Right ventricle myocardium superior (tissue), 1 donor: ENCODE measurements at regions not wholly inside any gene's neighbourhood (a gene's known extent, or its start where the extent isn't known, plus 50 kb on each side); places are given as distances from the start of the nearest gene placed in this dataset.

Source experiments
- ATAC-seq: fragments of 200-7000 bp; cut with Tn5 transposase; one replicate; pipeline ENCODE4 v1.9.1; 2020; ENCODE audit warnings: mild to moderate bottlenecking; ENCODE audit not compliant: poor library complexity
- DNase-seq: peaks from one replicate; pipeline ENCODE4 v3.0.0-alpha.2; 2020
- intact Hi-C: fragments of 100-400 bp; cut with DNase I; formaldehyde crosslinking; loops from one replicate; pipeline ENCODE4 v1.11.2; 2022
- donor health status: DM: no; HTN: yes; CAD: no; lungs with severe emphysema.

- no peak for DNase-seq
- intact Hi-C loops, result no loop called here
- no peak for ATAC-seq
Observed at GRCh38 chr4:64551125-64551524, 141.9 kb upstream of the TECRL start.

DNA sequence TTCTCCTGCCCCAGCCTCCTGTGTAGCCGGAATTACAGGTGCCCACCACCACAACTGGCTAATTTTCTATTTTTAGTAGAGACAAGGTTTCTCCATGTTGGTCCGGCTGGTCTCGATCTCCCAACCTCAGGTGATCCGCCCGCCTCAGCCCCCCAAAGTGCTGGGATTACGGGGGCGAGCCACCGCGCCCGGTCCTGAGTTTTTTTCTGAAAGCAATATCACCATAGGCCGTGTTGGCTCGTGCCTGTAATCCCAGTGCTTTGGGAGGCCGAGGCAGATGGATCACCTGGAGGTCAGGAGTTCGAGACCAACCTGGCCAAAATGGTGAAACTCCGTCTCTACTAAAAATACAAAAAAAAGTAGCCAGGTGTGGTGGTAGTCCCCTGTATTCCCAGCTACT lies 136.3 kb upstream of the TECRL start:
- ATAC-seq (no peak), DNase-seq (no peak)
- intact Hi-C loops, result no loop called here

GRCh38 chr4:64539234-64539849 lies 130.1 kb upstream of the TECRL start:
- DNase-seq, result no peak
- intact Hi-C loops, result loop anchor here (10.0 kb wide), 1 partner anchor 135 kb away; the partner anchor contains the start of gene TECRL

GRCh38 chr4:64538219-64538618 lies 129.0 kb upstream of the TECRL start:
- intact Hi-C loops, result loop anchor here (10.0 kb wide), 1 partner anchor 133 kb away; the partner anchor contains the start of gene TECRL
- ATAC-seq (no peak), DNase-seq (no peak)

More at GRCh38 chr4:64539234-64539849, 130.1 kb upstream of the TECRL start:
- peak; percentile 86 for ATAC-seq

DNA sequence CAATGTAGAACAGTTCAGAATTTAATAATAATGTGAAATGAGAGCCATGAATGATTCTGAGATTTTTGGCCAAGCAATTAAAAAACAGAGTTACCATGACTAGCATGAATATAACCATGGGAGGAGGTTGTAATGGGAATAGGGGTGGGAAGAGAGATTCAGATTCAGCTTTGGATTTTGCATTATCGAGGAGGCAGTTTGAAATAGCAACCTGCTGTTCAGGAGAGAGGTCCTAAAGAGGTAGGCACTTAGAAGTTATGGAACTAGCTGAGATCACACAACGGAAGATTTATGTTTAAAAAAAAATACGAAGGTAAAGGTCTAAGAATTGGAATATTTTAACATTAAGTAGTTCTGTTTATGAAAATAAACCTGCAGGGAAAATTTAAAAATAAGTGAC lies 124.4 kb upstream of the TECRL start:
- ATAC-seq, result peak; percentile 53
- intact Hi-C loops, result loop anchor here (10.0 kb wide), 1 partner anchor 129 kb away; the partner anchor contains the start of gene TECRL

DNA sequence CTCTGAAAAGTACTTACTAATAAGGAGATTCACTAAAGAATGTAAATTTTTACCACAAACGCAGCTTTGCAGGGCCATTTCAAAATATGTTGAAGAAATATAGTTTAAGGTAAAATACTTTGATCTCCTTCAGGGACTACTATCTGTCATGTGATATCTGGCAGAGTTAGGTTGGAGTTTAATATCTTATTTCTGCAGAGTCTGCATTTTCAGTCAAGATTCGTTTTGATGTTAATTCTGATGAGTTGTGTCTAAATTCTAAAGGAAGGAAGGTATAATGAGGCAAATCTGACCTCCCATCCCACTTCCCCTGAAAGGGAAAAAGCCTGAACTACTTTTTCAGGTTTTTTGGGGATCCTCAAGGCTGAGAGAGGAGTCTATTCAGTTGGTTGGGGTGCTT lies 123.9 kb upstream of the TECRL start:
- no peak for DNase-seq
- intact Hi-C loops, result loop anchor here (10.0 kb wide), 1 partner anchor 128 kb away; the partner anchor contains the start of gene TECRL
- no peak for ATAC-seq

More for the DNA sequence above, 124.4 kb upstream of the TECRL start:
- no peak for DNase-seq

DNA sequence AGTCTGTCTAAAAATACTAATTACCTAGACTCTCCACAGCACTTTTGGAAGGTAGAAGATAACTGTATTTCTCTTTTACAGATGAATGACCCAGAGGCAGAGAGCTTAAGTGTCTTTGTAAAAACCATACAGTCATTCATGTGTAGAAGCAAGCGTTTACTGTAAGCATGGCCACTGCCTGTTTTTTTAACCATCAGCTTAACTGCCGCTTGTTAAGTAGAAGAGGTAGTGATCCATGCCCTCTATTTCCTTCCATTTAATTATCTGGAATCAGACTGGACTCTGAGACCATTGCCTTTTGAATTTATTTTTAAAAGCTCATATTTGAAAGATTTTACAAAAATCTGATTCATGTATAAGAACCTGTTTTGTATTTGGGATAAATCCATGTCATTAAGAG lies 111.2 kb upstream of the TECRL start:
- no peak for ATAC-seq
- intact Hi-C loops, result no loop called here
- no peak for DNase-seq

GRCh38 chr4:64518600-64518999 lies 109.3 kb upstream of the TECRL start:
- DNase-seq, result no peak
- no peak for ATAC-seq
- intact Hi-C loops, result no loop called here

GRCh38 chr4:64516176-64516575 lies 106.9 kb upstream of the TECRL start:
- no peak for DNase-seq
- no peak for ATAC-seq
- intact Hi-C loops, result no loop called here

DNA sequence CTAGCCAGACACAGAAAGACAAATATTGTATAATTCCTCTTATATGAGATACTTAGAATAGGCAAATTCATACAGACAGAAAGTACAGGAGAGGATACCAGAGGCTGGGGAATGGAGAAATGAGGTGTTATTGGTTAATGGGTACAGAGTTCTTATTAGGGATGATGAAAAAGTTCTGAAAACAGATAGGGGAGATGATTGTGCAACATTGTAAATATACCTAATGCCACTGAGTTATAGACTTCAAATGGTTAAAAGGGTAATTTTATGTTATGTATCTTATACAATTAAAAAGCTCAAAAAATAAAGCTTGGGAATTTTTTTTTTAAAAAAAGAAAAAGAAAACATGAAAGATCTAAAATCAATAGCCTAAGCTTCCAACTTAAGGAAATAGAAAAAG lies 98.8 kb upstream of the TECRL start:
- ATAC-seq (no peak), DNase-seq (no peak)
- intact Hi-C loops, result no loop called here

GRCh38 chr4:64503945-64504675 lies 94.9 kb upstream of the TECRL start:
- ATAC-seq (peak; percentile 60), DNase-seq (no peak)
- intact Hi-C loops, result no loop called here

GRCh38 chr4:64503416-64503815 lies 94.2 kb upstream of the TECRL start:
- ATAC-seq (peak; percentile 84), DNase-seq (no peak)
- intact Hi-C loops, result no loop called here

GRCh38 chr4:64497491-64497890 lies 88.2 kb upstream of the TECRL start:
- ATAC-seq (no peak), DNase-seq (no peak)
- intact Hi-C loops, result no loop called here

DNA sequence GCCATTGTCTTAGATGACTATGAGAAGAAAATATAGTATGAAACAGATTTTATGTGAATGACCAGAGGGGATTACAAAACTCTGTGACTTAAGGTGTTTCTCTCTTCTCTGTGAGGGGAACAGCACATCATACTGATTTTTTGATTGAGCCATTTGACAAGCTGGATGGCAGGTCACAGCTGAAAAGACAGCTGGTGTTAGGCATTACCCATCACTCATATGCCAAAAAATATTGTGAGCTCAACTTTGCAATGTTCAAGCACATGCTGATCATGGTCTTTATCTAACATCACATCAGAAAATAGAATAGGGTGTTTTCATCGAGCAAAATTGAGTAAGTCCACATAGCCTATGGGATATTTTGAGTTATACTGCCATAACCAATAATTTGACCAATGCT lies 86.7 kb upstream of the TECRL start:
- ATAC-seq, result no peak
- intact Hi-C loops, result no loop called here

GRCh38 chr4:64489628-64490027 lies 80.4 kb upstream of the TECRL start:
- no peak for DNase-seq
- ATAC-seq, result peak; percentile 40
- intact Hi-C loops, result loop anchor here (5.0 kb wide), 1 partner anchor 72 kb away; no protein-coding TSS in a partner anchor

More for the DNA sequence above, 86.7 kb upstream of the TECRL start:
- DNase-seq, result no peak

DNA sequence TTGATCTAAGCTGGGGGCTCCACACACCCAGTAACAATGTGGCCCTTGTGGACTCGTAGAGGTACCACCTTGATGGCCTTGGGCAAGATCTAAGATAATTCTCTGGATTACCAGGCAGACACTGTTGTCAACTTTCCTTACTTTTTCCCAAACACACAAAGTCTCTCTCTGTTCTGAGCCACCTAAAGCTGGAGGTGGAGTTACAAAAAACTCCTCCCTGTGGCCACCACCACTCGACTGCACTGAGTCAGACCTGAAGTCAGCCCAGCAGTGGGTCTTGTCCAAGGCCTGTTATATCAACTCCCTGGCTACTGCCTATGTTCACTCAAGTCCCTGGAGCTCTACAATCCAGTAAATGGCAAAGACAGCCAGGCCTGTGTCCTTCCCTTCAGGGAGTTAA lies 70.1 kb upstream of the TECRL start:
- ATAC-seq (no peak), DNase-seq (no peak)
- intact Hi-C loops, result no loop called here

DNA sequence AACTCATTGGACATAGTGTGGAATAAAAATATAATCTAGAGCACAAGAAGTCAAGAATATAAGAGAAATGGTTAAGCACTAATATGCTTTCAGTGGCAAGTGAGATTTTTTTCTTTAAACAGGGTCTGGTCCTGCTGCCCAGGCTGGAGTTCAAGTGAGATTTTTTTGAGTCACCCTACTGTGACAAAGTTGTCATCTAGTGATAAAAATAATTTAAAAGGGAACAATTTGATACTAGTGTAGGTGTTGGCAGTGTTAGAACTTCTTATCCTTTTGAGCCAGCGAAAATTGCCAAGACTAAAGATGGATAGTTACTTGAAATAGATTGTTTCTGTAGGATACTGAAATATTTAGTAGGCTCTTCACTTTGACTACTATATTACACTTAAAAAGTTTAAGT lies 67.9 kb upstream of the TECRL start:
- no peak for DNase-seq
- ATAC-seq, result peak; percentile 66
- intact Hi-C loops, result no loop called here

DNA sequence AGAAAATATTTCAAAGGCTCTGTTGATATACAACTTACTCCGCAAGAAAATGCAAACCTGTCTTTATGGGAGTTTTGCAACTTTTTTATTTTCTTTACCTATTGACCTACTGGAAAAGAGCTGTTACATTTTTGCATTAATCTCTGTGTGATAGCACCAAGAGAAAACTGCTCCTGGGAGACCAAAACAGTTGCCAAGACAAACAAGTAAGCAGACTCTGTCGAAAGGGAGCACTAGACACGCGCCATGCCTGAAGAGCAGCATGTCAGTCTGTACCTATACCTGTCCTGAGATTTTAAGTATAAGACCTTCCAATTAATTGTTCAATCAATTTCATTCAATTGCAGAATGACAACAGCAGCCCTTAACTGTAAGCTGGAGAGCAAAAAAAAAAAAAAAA lies 56.0 kb upstream of the TECRL start:
- no peak for DNase-seq
- ATAC-seq, result peak; percentile 85
- intact Hi-C loops, result no loop called here

DNA sequence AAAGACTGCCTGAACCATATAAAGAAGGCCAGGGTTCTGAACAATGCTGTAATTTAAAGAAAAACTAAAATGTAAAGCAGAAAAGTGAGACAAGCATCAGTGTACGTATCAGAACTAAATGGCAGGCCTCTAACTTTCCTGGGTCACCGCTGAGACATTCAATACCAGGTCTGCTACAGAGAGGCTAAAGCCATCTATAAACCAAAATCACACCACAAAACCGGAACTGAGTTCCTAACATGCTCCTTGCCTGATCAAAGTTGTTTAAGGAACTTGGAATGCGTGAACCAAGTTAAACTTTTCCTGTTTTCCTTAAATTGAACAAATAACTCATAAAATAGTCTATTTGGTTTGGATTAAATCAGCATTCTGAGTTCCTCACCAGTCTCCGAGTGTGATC lies 55.3 kb upstream of the TECRL start:
- intact Hi-C loops, result no loop called here
- ATAC-seq, result peak; percentile 26

More for the DNA sequence above, 55.3 kb upstream of the TECRL start:
- DNase-seq, result no peak
